ENCODE measurements at regions not wholly inside any gene's neighbourhood (a gene's known extent, or its start where the extent isn't known, plus 50 kb on each side); places are given as distances from the start of the nearest gene placed in this dataset.

GRCh38 chr2:2520401-2520811 is 189.3 kb upstream of the MYT1L start:
- Mint-ChIP-seq H3K27me3 (no peaks in the 10 kb centered on the region), H3K9me3 (ENCODE audit: insufficient read depth) (no peaks in the 10 kb centered on the region), H3K4me1 (no peaks in the 10 kb centered on the region), H3K27ac (no peak overlapping the region), H3K4me3 (no peak overlapping the region)
- 88% methylated on average over 10 of the region's 10 CpGs for WGBS (ENCODE audit: insufficient coverage)
- intact Hi-C loops (cut with micrococcal nuclease) = no loop called here
- Histone ChIP-seq H3K4me1 (ENCODE audit: control insufficient read depth in 2 of 2, insufficient read depth in 2 of 2, low read length in 2 of 2) (no peaks in the 10 kb centered on the region), H3K27ac (ENCODE audit: low read length in 2 of 2) (no peak overlapping the region), H3K4me2 (replicated peaks; ENCODE audit: low read depth, low read length, poor library complexity, severe bottlenecking) (no peak overlapping the region), H3K27me3 (replicated peaks in 1 of 4; ENCODE audit: control extremely low read depth in 1 of 4, control insufficient read depth in 3 of 4, insufficient read depth in 4 of 4, low read length in 3 of 4) (no peaks in the 10 kb centered on the region), H3K9ac (ENCODE audit: low read length) (no peak overlapping the region), H4K20me1 (ENCODE audit: control insufficient read depth, insufficient read depth, low read length, poor library complexity, severe bottlenecking) (no peaks in the 10 kb centered on the region), H3K36me3 (replicated peaks in 1 of 2; ENCODE audit: control extremely low read depth in 1 of 2, control insufficient read depth in 1 of 2, extremely low read depth in 1 of 2, insufficient read depth in 2 of 2, low read length in 1 of 2) (no peaks in the 10 kb centered on the region), H3K9me3 (ENCODE audit: control extremely low read depth in 1 of 3, control insufficient read depth in 2 of 3, insufficient read depth in 1 of 3, low read length in 2 of 3) (peaks cover 0 to 8% (median 0%) of the 10 kb centered on the region in 3 donors), H3K4me3 (ENCODE audit: control extremely low read depth in 1 of 5, extremely low read depth in 1 of 5, insufficient read depth in 1 of 5, low read depth in 2 of 5, low read length in 4 of 5) (no peak overlapping the region), H3K79me2 (ENCODE audit: control insufficient read depth, insufficient read depth, low read length) (no peaks in the 10 kb centered on the region), H2AFZ (ENCODE audit: insufficient read depth, low read depth, low read length, poor library complexity, severe bottlenecking) (no peak overlapping the region)
- ChIA-PET CTCF (no interaction called here), POLR2A (no interaction called here)
- ATAC-seq (ENCODE audit: low read depth) = no peak
- no peak for DNase-seq
- TF ChIP-seq EZH2 (IDR thresholded peaks at IDR 0.05; ENCODE audit: borderline replicate concordance, insufficient read depth, low read depth, low read length, poor library complexity, severe bottlenecking) = no peak
- TF ChIP-seq, protein P1, sequence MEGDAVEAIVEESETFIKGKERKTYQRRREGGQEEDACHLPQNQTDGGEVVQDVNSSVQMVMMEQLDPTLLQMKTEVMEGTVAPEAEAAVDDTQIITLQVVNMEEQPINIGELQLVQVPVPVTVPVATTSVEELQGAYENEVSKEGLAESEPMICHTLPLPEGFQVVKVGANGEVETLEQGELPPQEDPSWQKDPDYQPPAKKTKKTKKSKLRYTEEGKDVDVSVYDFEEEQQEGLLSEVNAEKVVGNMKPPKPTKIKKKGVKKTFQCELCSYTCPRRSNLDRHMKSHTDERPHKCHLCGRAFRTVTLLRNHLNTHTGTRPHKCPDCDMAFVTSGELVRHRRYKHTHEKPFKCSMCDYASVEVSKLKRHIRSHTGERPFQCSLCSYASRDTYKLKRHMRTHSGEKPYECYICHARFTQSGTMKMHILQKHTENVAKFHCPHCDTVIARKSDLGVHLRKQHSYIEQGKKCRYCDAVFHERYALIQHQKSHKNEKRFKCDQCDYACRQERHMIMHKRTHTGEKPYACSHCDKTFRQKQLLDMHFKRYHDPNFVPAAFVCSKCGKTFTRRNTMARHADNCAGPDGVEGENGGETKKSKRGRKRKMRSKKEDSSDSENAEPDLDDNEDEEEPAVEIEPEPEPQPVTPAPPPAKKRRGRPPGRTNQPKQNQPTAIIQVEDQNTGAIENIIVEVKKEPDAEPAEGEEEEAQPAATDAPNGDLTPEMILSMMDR (IDR thresholded peaks at IDR 0.05) = no peak

DNA sequence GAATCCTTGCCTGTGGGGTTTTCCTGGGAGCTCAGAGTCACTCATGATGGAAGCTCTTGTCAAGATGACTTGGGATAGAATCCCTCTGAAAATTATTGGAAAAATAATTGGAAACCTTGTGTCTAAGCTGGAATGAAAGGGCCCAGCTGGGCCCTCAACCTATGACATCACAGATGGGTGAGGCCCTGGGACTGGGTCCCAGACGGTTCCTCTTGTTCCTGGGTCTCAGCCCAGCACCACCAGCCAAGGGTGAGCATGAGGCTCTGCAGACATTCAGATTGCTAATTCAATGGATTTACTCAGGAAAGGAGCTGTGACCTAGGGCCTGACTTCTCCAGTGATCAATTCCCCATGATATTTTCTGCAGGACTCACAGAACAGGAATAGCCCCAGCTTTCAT is 188.3 kb upstream of the MYT1L start:
- Mint-ChIP-seq H3K9me3 (ENCODE audit: insufficient read depth) (no peaks in the 10 kb centered on the region), H3K4me3 (no peak overlapping the region), H3K4me1 (no peaks in the 10 kb centered on the region), H3K27me3 (no peaks in the 10 kb centered on the region), H3K27ac (no peak overlapping the region)
- no peak for TF ChIP-seq EZH2 (IDR thresholded peaks at IDR 0.05; ENCODE audit: borderline replicate concordance, insufficient read depth, low read depth, low read length, poor library complexity, severe bottlenecking)
- TF ChIP-seq, protein P1 (IDR thresholded peaks at IDR 0.05) = no peak
- ATAC-seq (ENCODE audit: low read depth) (no peak), DNase-seq (no peak)
- no peak overlapping the region for H3K4me2 ChIP-seq (replicated peaks; ENCODE audit: low read depth, low read length, poor library complexity, severe bottlenecking)
- ChIA-PET POLR2A (no interaction called here), CTCF (no interaction called here)
- H3K9ac ChIP-seq (ENCODE audit: low read length) = no peak overlapping the region
- no peak overlapping the region for H3K27ac ChIP-seq (ENCODE audit: low read length in 2 of 2)
- H3K36me3 ChIP-seq (replicated peaks in 1 of 2; ENCODE audit: control extremely low read depth in 1 of 2, control insufficient read depth in 1 of 2, extremely low read depth in 1 of 2, insufficient read depth in 2 of 2, low read length in 1 of 2) = no peaks in the 10 kb centered on the region
- no peak overlapping the region for H3K4me3 ChIP-seq (ENCODE audit: control extremely low read depth in 1 of 5, extremely low read depth in 1 of 5, insufficient read depth in 1 of 5, low read depth in 2 of 5, low read length in 4 of 5)
- H3K27me3 ChIP-seq (replicated peaks in 1 of 4; ENCODE audit: control extremely low read depth in 1 of 4, control insufficient read depth in 3 of 4, insufficient read depth in 4 of 4, low read length in 3 of 4) = no peaks in the 10 kb centered on the region
- no peaks in the 10 kb centered on the region for H3K4me1 ChIP-seq (ENCODE audit: control insufficient read depth in 2 of 2, insufficient read depth in 2 of 2, low read length in 2 of 2)
- no peak overlapping the region for H2AFZ ChIP-seq (ENCODE audit: insufficient read depth, low read depth, low read length, poor library complexity, severe bottlenecking)
- no peaks in the 10 kb centered on the region for H4K20me1 ChIP-seq (ENCODE audit: control insufficient read depth, insufficient read depth, low read length, poor library complexity, severe bottlenecking)
- intact Hi-C loops (cut with micrococcal nuclease) = no loop called here
- WGBS (ENCODE audit: insufficient coverage) = 67% methylated on average over 1 of the region's 1 CpG
- peaks cover 0 to 8% (median 0%) of the 10 kb centered on the region in 3 donors for H3K9me3 ChIP-seq (ENCODE audit: control extremely low read depth in 1 of 3, control insufficient read depth in 2 of 3, insufficient read depth in 1 of 3, low read length in 2 of 3)
- H3K79me2 ChIP-seq (ENCODE audit: control insufficient read depth, insufficient read depth, low read length) = no peaks in the 10 kb centered on the region
